HG02938 (cell line): ENCODE measurements at regions not wholly inside any gene's neighbourhood (a gene's known extent, or its start where the extent isn't known, plus 50 kb on each side); places are given as distances from the start of the nearest gene placed in this dataset.

ENCODE experiments used
- ATAC-seq: cut with Tn5 transposase; IDR thresholded peaks from one replicate; pipeline ENCODE4 v1.9.1; 2021; ENCODE audit warnings: mild to moderate bottlenecking, moderate library complexity; ENCODE audit not compliant: unreplicated experiment

DNA sequence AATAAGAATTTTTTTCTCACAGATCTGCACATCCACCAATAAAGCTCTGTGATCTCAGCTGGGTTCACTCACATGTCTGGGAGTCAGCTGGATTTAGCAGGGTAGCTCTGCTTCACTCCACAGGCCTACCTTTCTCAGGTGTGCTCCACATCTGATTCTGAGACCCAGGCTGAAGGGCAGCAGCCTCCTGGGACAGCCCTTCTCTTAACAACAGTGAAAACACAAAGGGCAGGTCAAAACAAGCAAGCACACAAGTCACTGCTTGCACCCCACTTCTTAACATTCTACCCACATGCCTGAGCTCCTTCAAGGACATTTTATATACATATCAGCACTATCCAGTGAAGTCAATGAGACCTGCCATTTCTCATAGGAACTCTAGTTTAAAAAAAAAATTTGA, 96.0 kb upstream of the MAP3K4 start:
- ATAC-seq: no peak

DNA sequence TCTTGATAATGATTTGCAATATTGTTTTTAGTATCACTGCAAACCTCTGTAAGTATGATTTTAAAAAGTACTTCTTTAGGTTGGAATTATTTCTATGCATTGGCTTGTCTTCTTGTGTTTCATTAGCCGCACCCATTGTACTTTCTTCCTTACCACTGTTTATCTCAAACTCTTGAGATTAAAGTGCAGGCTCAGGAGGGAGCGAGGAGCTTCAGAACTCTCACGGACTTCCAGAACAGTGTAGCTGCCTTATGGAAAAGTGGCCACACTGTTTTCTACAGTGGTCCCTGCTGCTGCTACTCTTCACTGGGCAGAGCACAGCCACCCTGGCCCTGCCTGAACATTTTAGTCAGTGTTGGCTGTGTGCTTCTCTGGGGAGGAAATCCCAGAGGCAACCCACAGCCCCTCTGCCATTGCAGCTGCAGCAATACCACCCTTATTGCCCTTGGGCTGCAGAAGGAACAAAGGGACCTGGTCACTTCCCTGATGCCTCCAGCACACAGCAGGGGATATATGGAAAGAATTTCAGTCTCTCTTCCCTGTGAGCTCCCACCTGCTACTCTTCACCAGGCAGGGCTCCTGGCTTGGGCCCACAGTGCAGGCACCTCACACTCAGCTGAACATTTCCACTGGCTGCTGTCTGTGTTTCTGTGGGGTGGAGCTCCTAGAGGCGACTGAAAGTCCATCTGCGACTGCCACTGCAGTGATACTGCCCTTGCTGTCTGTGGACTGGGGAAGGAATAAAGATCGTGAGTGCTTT, 91.7 kb upstream of the MAP3K4 start:
- ATAC-seq: no peak

- no peak for ATAC-seq
These were observed 79.6 kb upstream of the MAP3K4 start for GRCh38 chr6:160911949-160912348.

GRCh38 chr6:160912411-160912810, 79.2 kb upstream of the MAP3K4 start:
- ATAC-seq: no peak

DNA sequence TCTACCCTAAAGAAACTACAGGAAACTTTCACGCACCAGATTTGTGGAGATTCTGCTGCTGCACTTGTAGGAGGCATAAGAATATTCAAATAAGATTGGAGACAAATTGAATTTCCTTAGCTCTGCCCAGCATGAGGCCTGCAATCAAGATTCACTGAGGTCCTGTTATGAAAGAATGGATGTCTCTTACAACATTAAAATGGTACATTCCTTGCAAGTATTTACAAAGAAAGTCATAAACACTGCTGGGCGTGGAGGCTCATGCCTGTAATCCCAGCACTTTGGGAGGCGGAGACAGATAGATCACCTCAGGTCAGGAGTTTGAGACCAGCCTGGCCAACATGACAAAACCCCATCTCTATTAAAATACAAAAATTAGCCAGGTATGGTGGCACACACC, 74.0 kb upstream of the MAP3K4 start:
- no peak for ATAC-seq

GRCh38 chr6:160919723-160920440, 71.7 kb upstream of the MAP3K4 start:
- no peak for ATAC-seq

DNA sequence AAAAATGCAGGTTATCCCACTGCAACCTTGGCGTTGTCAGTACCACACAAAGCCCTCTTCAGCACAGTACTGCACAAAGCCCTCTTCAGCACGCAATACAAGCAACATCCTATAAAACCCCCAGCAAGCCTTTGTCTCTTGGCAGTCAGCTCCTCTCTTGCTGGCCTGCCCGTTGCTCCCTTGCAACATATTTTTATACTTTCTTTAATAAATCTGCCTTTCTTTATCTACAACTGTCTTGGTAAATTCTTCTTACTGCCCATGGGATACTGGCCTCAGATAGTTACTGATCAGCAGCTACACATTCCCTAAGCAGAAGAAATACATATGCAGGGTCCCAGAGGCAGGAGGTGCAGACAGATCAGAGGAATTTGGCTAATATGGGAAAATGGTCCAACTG, 70.5 kb upstream of the MAP3K4 start:
- no peak for ATAC-seq

DNA sequence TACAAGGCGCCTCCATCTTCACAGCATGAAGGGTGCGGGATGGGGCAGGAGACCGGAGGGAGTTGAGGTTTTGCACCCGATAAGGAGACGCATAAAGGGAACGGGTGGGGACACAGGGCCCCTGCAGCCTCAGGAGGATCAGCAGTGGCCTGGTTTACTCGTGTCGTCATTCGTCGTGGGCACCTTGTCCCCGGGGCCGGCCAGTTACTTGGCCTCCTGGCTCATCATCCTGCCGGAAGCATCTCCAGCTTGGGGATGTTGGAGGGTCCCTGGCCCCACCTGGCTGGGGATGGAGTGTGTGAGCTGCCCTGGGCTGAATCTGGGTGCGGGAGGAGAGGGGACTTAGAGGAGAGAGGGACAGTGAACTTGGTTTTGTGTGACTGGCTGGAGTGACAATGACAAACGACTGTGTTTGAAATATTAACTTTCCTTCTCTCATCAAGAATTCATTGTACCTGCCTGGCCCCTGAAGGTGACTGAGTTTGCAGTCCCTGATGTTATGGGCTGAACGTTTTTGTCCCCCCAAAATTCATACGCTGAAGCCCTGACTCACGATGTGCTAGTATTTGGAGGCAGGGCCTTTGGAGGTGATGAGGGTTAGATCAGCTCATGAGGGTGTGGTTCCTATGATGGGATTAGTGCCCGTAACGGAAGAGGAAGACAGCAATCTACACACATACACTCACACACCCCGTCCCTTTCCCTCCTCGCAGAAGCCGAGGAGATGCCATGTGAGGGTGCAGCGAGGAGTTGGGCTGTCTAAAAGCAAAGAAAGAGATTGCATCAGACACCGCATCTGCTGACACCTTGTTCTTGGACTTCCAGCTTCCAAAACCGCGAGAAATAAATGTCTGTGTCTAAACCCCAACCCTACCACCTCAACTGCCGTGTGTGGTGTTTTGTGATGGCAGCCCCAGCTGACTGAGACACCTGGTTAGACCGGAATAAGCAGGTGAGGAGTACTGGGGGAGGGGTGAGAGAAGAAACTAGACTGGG, 65.0 kb upstream of the MAP3K4 start:
- ATAC-seq: no peak

GRCh38 chr6:160927416-160927815, 64.2 kb upstream of the MAP3K4 start:
- ATAC-seq: no peak

DNA sequence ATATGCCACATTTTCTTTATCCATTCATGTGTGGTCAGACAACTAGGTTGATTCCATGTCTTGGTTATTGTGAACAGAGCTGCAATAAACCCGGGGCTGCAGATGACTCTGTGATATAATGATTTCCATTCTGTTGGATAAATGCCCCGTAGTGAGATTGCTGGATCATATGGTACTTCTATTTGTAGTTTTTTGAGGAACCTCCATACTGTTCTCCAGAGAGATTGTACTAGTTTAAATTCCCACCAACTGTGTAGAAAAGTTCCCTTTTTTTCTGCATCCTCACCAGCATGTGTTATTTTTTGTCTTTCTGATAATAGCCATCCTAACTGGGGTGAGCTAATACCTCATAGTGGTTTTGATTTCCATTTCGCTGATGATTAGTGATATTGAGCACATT, 62.2 kb upstream of the MAP3K4 start:
- no peak for ATAC-seq

- no peak for ATAC-seq
These were observed 61.7 kb upstream of the MAP3K4 start for GRCh38 chr6:160929831-160930230.

DNA sequence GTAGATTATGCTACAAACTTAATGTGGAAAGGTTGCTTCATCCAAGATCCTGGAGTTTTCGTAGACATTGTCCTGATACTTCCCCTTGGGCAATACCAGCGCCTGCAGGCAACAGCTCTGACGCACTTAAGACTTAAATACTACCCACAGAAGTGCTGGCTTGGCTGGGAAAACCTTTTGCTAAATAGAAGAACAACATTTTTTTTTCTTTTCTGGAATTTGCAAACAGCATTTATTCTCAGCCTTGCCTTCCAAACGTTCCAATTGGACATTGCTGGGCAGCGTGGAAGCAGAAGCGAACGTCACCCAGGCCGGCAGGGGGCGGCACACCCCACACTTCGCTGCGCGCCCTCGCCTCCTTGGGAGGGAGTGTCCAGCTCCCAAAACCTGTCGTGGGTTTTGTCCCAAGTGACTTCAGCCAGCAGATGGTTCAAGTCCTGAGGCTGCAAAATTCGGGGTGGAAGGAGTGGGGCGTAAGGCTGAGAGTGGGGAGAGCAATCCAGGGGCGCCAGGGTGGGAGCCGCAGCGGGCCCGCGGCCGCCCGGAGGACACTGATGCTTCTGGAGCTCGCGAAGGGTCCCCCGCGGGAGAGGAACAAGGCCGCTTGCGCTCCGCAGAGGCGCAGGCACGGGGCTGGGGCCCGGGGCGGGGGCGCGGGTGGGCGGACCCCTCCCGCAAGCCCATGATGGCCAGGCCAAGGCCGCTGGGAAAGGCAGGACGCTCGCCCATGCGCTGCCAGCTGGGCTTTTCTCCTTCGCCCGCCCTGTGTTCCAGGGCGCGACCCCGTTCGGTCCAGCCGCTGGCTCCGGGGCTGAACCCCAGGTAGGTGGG, 60.8 kb upstream of the MAP3K4 start:
- peak; percentile 82 for ATAC-seq

- ATAC-seq: no peak
These were observed 59.9 kb upstream of the MAP3K4 start for GRCh38 chr6:160931378-160932310.

GRCh38 chr6:160933256-160933655, 58.3 kb upstream of the MAP3K4 start:
- ATAC-seq: no peak

- no peak for ATAC-seq
These were observed 57.4 kb upstream of the MAP3K4 start for GRCh38 chr6:160934157-160934556.

- no peak for ATAC-seq
These were observed 51.4 kb upstream of the MAP3K4 start for GRCh38 chr6:160940197-160940596.
